ENCODE measurements at regions not wholly inside any gene's neighbourhood (a gene's known extent, or its start where the extent isn't known, plus 50 kb on each side); places are given as distances from the start of the nearest gene placed in this dataset.

- Mint-ChIP-seq H3K9me3 (no peaks in the 10 kb centered on the region), H3K27ac (no peak overlapping the region), H3K27me3 (peaks cover 3% of the 10 kb centered on the region), H3K4me3 (no peak overlapping the region), H3K4me1 (no peaks in the 10 kb centered on the region), H3K36me3 (no peaks in the 10 kb centered on the region)
- DNase-seq: no peak
- CTCF ChIA-PET: no interaction called here
Measured at GRCh38 chr12:58481811-58482210, 438.5 kb downstream of the LRIG3 start.

- no peaks in the 10 kb centered on the region for H3K36me3 Mint-ChIP-seq
- H3K9me3 Mint-ChIP-seq: no peaks in the 10 kb centered on the region
Measured at GRCh38 chr12:58487255-58487654, 433.0 kb downstream of the LRIG3 start.

GRCh38 chr12:58487678-58488161 lies 432.6 kb downstream of the LRIG3 start:
- DNase-seq: no peak
- Mint-ChIP-seq H3K4me1 (no peaks in the 10 kb centered on the region), H3K9me3 (no peaks in the 10 kb centered on the region), H3K4me3 (no peak overlapping the region), H3K27me3 (peaks cover 3% of the 10 kb centered on the region), H3K36me3 (no peaks in the 10 kb centered on the region), H3K27ac (no peak overlapping the region)
- CTCF ChIA-PET: no interaction called here

More at GRCh38 chr12:58487255-58487654, 433.0 kb downstream of the LRIG3 start:
- H3K4me1 Mint-ChIP-seq: no peaks in the 10 kb centered on the region
- no peak overlapping the region for H3K27ac Mint-ChIP-seq
- DNase-seq: no peak
- peaks cover 3% of the 10 kb centered on the region for H3K27me3 Mint-ChIP-seq
- CTCF ChIA-PET: no interaction called here
- H3K4me3 Mint-ChIP-seq: no peak overlapping the region

- Mint-ChIP-seq H3K27me3 (no peaks in the 10 kb centered on the region), H3K4me1 (no peaks in the 10 kb centered on the region), H3K4me3 (no peak overlapping the region), H3K9me3 (no peaks in the 10 kb centered on the region), H3K36me3 (no peaks in the 10 kb centered on the region), H3K27ac (no peak overlapping the region)
- CTCF ChIA-PET: no interaction called here
- DNase-seq: no peak
Measured at GRCh38 chr12:58489394-58489793, 430.9 kb downstream of the LRIG3 start.

GRCh38 chr12:58491306-58491705 lies 429.0 kb downstream of the LRIG3 start:
- no peak for DNase-seq
- H3K27ac Mint-ChIP-seq: no peak overlapping the region
- no peaks in the 10 kb centered on the region for H3K4me1 Mint-ChIP-seq
- H3K27me3 Mint-ChIP-seq: no peaks in the 10 kb centered on the region
- no peaks in the 10 kb centered on the region for H3K9me3 Mint-ChIP-seq
- no peak overlapping the region for H3K4me3 Mint-ChIP-seq
- H3K36me3 Mint-ChIP-seq: no peaks in the 10 kb centered on the region
- CTCF ChIA-PET: no interaction called here

GRCh38 chr12:58496411-58497190 lies 423.7 kb downstream of the LRIG3 start:
- Mint-ChIP-seq H3K4me1 (no peaks in the 10 kb centered on the region), H3K4me3 (no peak overlapping the region), H3K27ac (no peak overlapping the region), H3K36me3 (no peaks in the 10 kb centered on the region), H3K9me3 (no peaks in the 10 kb centered on the region), H3K27me3 (no peaks in the 10 kb centered on the region)
- DNase-seq: no peak
- CTCF ChIA-PET: interaction anchor here (0.7 kb wide), 1 partner anchor 12 kb away, joined by 3 read pairs; no protein-coding TSS in a partner anchor

- no peak overlapping the region for H3K4me3 Mint-ChIP-seq
- H3K27ac Mint-ChIP-seq: no peak overlapping the region
- no peak for DNase-seq
- no peaks in the 10 kb centered on the region for H3K36me3 Mint-ChIP-seq
- H3K4me1 Mint-ChIP-seq: no peaks in the 10 kb centered on the region
- no peaks in the 10 kb centered on the region for H3K9me3 Mint-ChIP-seq
- no peaks in the 10 kb centered on the region for H3K27me3 Mint-ChIP-seq
- CTCF ChIA-PET: no interaction called here
Measured at GRCh38 chr12:58500399-58500798, 419.9 kb downstream of the LRIG3 start.

- H3K27ac Mint-ChIP-seq: no peak overlapping the region
- CTCF ChIA-PET: no interaction called here
- no peaks in the 10 kb centered on the region for H3K36me3 Mint-ChIP-seq
Measured at GRCh38 chr12:58502226-58502625, 418.1 kb downstream of the LRIG3 start.

GRCh38 chr12:58502841-58503240 lies 417.5 kb downstream of the LRIG3 start:
- H3K36me3 Mint-ChIP-seq: no peaks in the 10 kb centered on the region
- no peaks in the 10 kb centered on the region for H3K27me3 Mint-ChIP-seq
- no peak overlapping the region for H3K4me3 Mint-ChIP-seq
- CTCF ChIA-PET: no interaction called here
- no peaks in the 10 kb centered on the region for H3K4me1 Mint-ChIP-seq
- DNase-seq: no peak
- H3K27ac Mint-ChIP-seq: no peak overlapping the region
- no peaks in the 10 kb centered on the region for H3K9me3 Mint-ChIP-seq

More at GRCh38 chr12:58502226-58502625, 418.1 kb downstream of the LRIG3 start:
- Mint-ChIP-seq H3K27me3 (no peaks in the 10 kb centered on the region), H3K4me1 (no peaks in the 10 kb centered on the region), H3K4me3 (no peak overlapping the region), H3K9me3 (no peaks in the 10 kb centered on the region)
- DNase-seq: no peak

- Mint-ChIP-seq H3K27me3 (no peaks in the 10 kb centered on the region), H3K4me1 (no peaks in the 10 kb centered on the region), H3K27ac (no peak overlapping the region), H3K36me3 (no peaks in the 10 kb centered on the region), H3K4me3 (no peak overlapping the region), H3K9me3 (no peaks in the 10 kb centered on the region)
- DNase-seq: no peak
- CTCF ChIA-PET: no interaction called here
Measured at GRCh38 chr12:58503731-58504130, 416.6 kb downstream of the LRIG3 start.

GRCh38 chr12:58504143-58504938 lies 416.0 kb downstream of the LRIG3 start:
- Mint-ChIP-seq H3K4me1 (no peaks in the 10 kb centered on the region), H3K4me3 (no peak overlapping the region), H3K36me3 (no peaks in the 10 kb centered on the region), H3K27ac (no peak overlapping the region), H3K9me3 (no peaks in the 10 kb centered on the region), H3K27me3 (no peaks in the 10 kb centered on the region)
- no peak for DNase-seq
- CTCF ChIA-PET: no interaction called here

- DNase-seq: no peak
- Mint-ChIP-seq H3K27ac (no peak overlapping the region), H3K36me3 (no peaks in the 10 kb centered on the region), H3K27me3 (no peaks in the 10 kb centered on the region), H3K9me3 (peaks cover 4% of the 10 kb centered on the region), H3K4me1 (no peaks in the 10 kb centered on the region), H3K4me3 (no peak overlapping the region)
- CTCF ChIA-PET: interaction anchor here (1.1 kb wide), 1 partner anchor 12 kb away, joined by 3 read pairs; no protein-coding TSS in a partner anchor
Measured at GRCh38 chr12:58509116-58509885, 411.0 kb downstream of the LRIG3 start.

- Mint-ChIP-seq H3K9me3 (peaks cover 13% of the 10 kb centered on the region), H3K27me3 (no peaks in the 10 kb centered on the region), H3K27ac (no peak overlapping the region), H3K4me3 (no peak overlapping the region), H3K4me1 (no peaks in the 10 kb centered on the region), H3K36me3 (no peaks in the 10 kb centered on the region)
- CTCF ChIA-PET: no interaction called here
- DNase-seq: no peak
Measured at GRCh38 chr12:58513301-58513834, 406.9 kb downstream of the LRIG3 start.

- H3K4me3 Mint-ChIP-seq: no peak overlapping the region
- no peak for DNase-seq
- no peaks in the 10 kb centered on the region for H3K36me3 Mint-ChIP-seq
- H3K4me1 Mint-ChIP-seq: no peaks in the 10 kb centered on the region
- H3K9me3 Mint-ChIP-seq: peaks cover 18% of the 10 kb centered on the region
- H3K27me3 Mint-ChIP-seq: no peaks in the 10 kb centered on the region
- CTCF ChIA-PET: no interaction called here
- no peak overlapping the region for H3K27ac Mint-ChIP-seq
Measured at GRCh38 chr12:58513852-58514251, 406.5 kb downstream of the LRIG3 start.
